ENCODE measurements at regions not wholly inside any gene's neighbourhood (a gene's known extent, or its start where the extent isn't known, plus 50 kb on each side); places are given as distances from the start of the nearest gene placed in this dataset.

DNA sequence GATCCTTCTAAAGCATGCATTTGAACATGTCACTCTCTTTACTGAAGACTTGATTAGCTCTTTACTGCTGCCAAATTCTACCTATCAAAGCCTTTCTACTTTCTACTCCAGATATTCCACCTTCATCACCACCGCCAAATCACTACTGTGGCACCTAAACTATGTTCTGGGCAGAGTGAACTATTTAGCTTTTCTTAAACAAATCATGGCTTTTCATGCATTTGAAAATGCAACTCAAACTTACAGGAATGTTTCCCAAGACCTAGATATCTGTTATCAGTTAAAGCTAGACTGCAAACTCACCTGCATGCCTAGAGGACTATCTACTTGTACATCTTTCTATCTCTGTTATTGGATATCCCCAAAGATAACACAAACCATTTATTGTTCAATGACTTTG is 109.3 kb downstream of the MAFB start:
- TF ChIP-seq, protein P1, sequence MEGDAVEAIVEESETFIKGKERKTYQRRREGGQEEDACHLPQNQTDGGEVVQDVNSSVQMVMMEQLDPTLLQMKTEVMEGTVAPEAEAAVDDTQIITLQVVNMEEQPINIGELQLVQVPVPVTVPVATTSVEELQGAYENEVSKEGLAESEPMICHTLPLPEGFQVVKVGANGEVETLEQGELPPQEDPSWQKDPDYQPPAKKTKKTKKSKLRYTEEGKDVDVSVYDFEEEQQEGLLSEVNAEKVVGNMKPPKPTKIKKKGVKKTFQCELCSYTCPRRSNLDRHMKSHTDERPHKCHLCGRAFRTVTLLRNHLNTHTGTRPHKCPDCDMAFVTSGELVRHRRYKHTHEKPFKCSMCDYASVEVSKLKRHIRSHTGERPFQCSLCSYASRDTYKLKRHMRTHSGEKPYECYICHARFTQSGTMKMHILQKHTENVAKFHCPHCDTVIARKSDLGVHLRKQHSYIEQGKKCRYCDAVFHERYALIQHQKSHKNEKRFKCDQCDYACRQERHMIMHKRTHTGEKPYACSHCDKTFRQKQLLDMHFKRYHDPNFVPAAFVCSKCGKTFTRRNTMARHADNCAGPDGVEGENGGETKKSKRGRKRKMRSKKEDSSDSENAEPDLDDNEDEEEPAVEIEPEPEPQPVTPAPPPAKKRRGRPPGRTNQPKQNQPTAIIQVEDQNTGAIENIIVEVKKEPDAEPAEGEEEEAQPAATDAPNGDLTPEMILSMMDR (IDR thresholded peaks at IDR 0.05) = no peak
- no peak for TF ChIP-seq POLR2A (IDR thresholded peaks at IDR 0.05)
- TF ChIP-seq EP300 (IDR thresholded peaks at IDR 0.05) = no peak

All from sigmoid colon (tissue), 4 donors.